ENCODE measurements at regions not wholly inside any gene's neighbourhood (a gene's known extent, or its start where the extent isn't known, plus 50 kb on each side); places are given as distances from the start of the nearest gene placed in this dataset.

GRCh38 chr5:8895599-8895998 is 650.3 kb downstream of the SEMA5A start:
- WGBS (ENCODE audit: low lambda C conversion rate, missing lambda C conversion rate) = 97% methylated on average over 1 of the region's 1 CpG
- Histone ChIP-seq H3K9me3 (ENCODE audit: low read depth) (no peaks in the 10 kb centered on the region), H3K27me3 (no peaks in the 10 kb centered on the region), H3K4me1 (ENCODE audit: insufficient read depth) (no peaks in the 10 kb centered on the region), H3K4me2 (no peak overlapping the region), H3K79me2 (no peaks in the 10 kb centered on the region), H3K27ac (no peak overlapping the region), H3K9me2 (replicated peaks; ENCODE audit: insufficient read depth) (no peaks in the 10 kb centered on the region), H3K4me3 (no peak overlapping the region), H2AFZ (no peak overlapping the region), H4K20me1 (ENCODE audit: insufficient read depth, poor library complexity, severe bottlenecking) (no peaks in the 10 kb centered on the region), H3K36me3 (replicated peaks; ENCODE audit: insufficient read depth, low read depth) (no peaks in the 10 kb centered on the region)
- no peak for TF ChIP-seq EZH2phosphoT487 (IDR thresholded peaks at IDR 0.05; ENCODE audit: low read depth, severe bottlenecking, unreplicated experiment)
- no peak for TF ChIP-seq EZH2 (IDR thresholded peaks at IDR 0.05; ENCODE audit: borderline replicate concordance)
- no peak for TF ChIP-seq CTCF (IDR thresholded peaks at IDR 0.05; ENCODE audit: poor library complexity)
- no peak for DNase-seq (ENCODE audit: low spot score)

- Histone ChIP-seq H3K27ac (no peak overlapping the region), H3K27me3 (no peaks in the 10 kb centered on the region), H3K9me2 (replicated peaks; ENCODE audit: insufficient read depth) (no peaks in the 10 kb centered on the region), H3K4me2 (no peak overlapping the region), H3K4me3 (no peak overlapping the region), H2AFZ (no peak overlapping the region), H3K79me2 (no peaks in the 10 kb centered on the region), H3K9me3 (ENCODE audit: low read depth) (no peaks in the 10 kb centered on the region), H3K4me1 (ENCODE audit: insufficient read depth) (no peaks in the 10 kb centered on the region), H4K20me1 (ENCODE audit: insufficient read depth, poor library complexity, severe bottlenecking) (no peaks in the 10 kb centered on the region), H3K36me3 (replicated peaks; ENCODE audit: insufficient read depth, low read depth) (no peaks in the 10 kb centered on the region)
- DNase-seq (ENCODE audit: low spot score) = no peak
- WGBS (ENCODE audit: low lambda C conversion rate, missing lambda C conversion rate) = 84% methylated on average over 5 of the region's 5 CpGs
- TF ChIP-seq CTCF (IDR thresholded peaks at IDR 0.05; ENCODE audit: poor library complexity) (no peak), EZH2phosphoT487 (IDR thresholded peaks at IDR 0.05; ENCODE audit: low read depth, severe bottlenecking, unreplicated experiment) (no peak), EZH2 (IDR thresholded peaks at IDR 0.05; ENCODE audit: borderline replicate concordance) (no peak)
Measured at GRCh38 chr5:8897316-8897715, 648.6 kb downstream of the SEMA5A start.

GRCh38 chr5:8905021-8905420 is 640.9 kb downstream of the SEMA5A start:
- no peak overlapping the region for H3K27ac ChIP-seq
- H3K79me2 ChIP-seq = no peaks in the 10 kb centered on the region
- DNase-seq (ENCODE audit: low spot score) = peak; percentile 56
- H3K9me3 ChIP-seq (ENCODE audit: low read depth) = no peaks in the 10 kb centered on the region
- H3K36me3 ChIP-seq (replicated peaks; ENCODE audit: insufficient read depth, low read depth) = no peaks in the 10 kb centered on the region
- H4K20me1 ChIP-seq (ENCODE audit: insufficient read depth, poor library complexity, severe bottlenecking) = no peaks in the 10 kb centered on the region
- no peak overlapping the region for H3K4me2 ChIP-seq
- WGBS (ENCODE audit: low lambda C conversion rate, missing lambda C conversion rate) = 44% methylated on average over 2 of the region's 2 CpGs
- no peaks in the 10 kb centered on the region for H3K4me1 ChIP-seq (ENCODE audit: insufficient read depth)
- TF ChIP-seq CTCF (IDR thresholded peaks at IDR 0.05; ENCODE audit: poor library complexity) (no peak), EZH2 (IDR thresholded peaks at IDR 0.05; ENCODE audit: borderline replicate concordance) (no peak), EZH2phosphoT487 (IDR thresholded peaks at IDR 0.05; ENCODE audit: low read depth, severe bottlenecking, unreplicated experiment) (no peak)
- no peak overlapping the region for H3K4me3 ChIP-seq
- H3K9me2 ChIP-seq (replicated peaks; ENCODE audit: insufficient read depth) = no peaks in the 10 kb centered on the region
- no peaks in the 10 kb centered on the region for H3K27me3 ChIP-seq
- no peak overlapping the region for H2AFZ ChIP-seq
